ENCODE measurements at regions not wholly inside any gene's neighbourhood (a gene's known extent, or its start where the extent isn't known, plus 50 kb on each side); places are given as distances from the start of the nearest gene placed in this dataset.

DNA sequence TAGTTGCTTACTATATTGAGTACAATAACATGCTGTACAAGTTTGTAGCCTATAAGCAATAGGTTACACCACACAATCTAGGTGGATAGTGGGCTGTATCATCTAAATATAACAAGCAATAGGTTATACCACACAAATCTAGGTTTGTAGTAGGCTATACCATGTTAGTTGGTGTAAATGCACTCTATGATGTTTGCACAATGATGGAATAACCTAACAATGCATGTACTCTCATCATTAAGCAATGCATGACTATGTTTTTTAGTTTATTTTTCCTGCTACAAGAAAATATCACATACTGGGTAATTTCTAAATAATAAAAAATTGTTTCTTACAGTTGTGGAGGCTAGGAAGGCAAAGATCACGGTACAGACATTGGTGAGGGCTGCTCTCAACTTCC, 262.5 kb downstream of the SLITRK6 start:
- TF ChIP-seq CTCF (IDR thresholded peaks at IDR 0.05), result no peak
- TF ChIP-seq POLR2A (IDR thresholded peaks at IDR 0.05), result no peak

All from stomach (tissue), 4 donors.